Putamen (tissue), 1 donor: ENCODE measurements at regions not wholly inside any gene's neighbourhood (a gene's known extent, or its start where the extent isn't known, plus 50 kb on each side); places are given as distances from the start of the nearest gene placed in this dataset.
"Not testable (repeated sequence)": the region's sequence is repeated elsewhere in the genome, so short reads cannot be mapped to it uniquely, and the experiment has no call there.

ENCODE experiments used
- DNase-seq: peaks from one replicate; pipeline ENCODE4 v3.0.0-alpha.2; 2016; ENCODE audit warnings: low spot score

DNA sequence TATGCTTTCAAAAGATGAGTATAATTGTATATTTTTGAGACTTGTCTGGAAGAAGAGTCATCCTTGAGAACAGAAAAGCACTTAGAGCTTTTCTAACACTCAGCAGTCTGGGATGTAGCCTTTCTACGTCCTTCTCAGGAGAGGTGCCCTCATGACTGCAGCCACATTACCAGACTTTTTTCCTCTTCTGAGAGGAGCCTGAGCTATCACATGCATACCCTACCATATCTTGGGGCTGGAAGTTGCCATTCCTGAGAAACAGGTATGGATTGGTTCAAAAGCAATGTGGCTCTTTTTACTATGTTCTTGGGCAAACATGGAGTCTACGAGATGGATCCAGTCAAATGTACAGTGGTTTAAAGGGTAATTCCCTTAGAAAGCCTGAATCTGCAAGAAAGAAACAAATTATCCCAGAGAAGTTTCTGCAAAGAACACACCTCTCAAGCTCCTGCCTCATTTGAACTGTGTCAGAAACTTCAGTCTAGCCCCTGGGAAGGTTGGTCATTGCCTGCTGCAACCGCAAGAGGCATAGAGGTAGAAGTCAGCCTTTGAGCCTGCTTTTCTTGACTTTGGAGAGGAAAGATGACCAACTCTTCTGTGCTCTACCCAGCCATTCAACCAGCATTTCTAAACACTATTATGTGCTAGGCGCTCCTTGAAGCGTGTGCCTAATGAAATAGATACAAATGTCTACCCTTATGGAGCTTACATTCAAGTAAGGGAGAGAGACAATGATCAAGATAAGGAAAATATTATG, 401.9 kb upstream of the ACTBL2 start:
- no peak for DNase-seq

DNA sequence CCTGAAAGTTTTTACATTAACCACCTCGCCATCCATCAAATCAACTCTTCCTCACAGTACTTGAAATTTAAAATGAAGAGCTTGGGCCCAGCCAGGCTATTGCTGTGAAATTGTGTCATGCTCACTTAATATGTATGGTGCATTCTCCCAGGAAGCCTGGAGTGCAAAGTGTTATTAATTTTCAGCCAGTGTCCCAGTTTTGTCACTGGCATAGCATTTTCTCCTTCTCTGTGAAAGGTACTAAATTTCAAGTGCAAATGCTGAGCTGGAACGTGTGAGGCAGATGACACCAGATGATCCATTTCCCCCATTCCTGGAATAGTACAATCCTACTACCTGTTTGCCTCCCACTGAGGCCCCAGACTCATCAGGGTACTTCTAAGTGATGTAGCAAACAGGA, 397.6 kb upstream of the ACTBL2 start:
- DNase-seq, result peak; percentile 40

DNA sequence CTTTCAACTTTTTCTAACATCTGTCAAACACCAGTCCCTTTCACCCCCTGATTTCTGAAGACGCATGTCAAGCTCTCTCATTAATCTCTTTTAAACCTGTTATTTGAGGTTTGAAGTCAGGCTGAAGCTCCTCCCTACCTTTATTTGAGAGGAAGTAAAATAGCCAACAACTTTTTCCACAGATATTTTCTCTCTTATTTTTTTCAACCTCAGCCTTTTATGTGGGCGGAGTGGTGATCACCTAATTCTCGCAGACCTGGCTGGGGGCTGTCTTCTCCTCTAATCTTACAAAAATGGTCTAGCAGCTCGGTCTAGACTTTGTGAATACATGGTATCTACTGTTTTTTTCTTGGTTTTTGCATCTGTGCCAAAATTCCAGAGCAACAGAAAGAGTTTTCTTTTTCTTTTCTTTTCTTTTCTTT, 395.7 kb upstream of the ACTBL2 start:
- no peak for DNase-seq

DNA sequence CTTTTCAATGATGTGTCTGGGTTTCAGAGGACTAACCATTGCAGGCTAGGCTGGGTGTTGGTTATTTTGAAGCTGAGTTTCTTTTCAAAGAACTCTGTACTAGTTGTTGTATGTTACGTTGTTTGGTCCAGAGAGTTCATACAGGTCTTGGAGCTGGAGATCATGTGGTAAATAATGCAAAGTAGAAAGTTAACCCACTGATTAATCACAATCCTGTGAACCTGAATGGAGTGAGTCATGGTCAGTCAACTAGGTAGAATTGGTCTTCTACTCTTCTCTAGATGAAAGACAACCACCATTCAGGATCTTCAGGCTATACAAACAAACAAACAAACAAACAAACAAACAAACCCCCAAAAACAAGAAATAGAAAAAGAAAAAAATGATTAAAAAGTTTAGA, 388.9 kb upstream of the ACTBL2 start:
- no peak for DNase-seq

DNA sequence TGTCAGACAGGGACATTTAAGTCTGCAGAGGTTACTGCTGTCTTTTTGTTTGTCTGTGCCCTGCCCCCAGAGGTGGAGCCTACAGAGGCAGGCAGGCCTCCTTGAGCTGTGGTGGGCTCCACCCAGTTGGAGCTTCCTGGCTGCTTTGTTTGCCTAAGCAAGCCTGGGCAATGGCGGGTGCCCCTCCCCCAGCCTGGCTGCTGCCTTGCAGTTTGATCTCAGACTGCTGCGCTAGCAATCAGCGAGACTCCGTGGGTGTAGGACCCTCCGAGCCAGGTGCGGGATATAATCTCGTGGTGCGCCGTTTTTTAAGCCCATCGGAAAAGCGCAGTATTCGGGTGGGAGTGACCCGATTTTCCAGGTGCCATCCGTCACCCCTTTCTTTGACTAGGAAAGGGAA, 387.7 kb upstream of the ACTBL2 start:
- not testable (repeated sequence) for DNase-seq

DNA sequence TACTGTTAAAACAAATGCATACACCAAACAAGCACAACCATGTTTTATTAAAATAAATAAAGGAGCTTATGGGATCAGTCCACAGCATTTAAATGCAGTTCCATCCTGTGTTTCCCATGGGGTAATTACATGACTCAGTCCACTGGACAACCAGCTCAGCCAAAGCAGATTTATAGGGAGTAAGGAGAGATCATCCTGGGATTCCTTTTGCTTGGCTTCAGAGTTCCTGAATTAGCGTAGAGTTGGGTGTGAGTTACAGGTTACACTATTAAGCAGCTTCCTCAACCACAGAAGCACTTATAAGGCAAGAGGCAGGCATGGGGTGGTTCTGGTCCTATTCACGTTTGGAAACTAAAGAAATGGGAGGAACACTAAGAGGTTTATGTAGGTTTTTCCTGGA, 381.1 kb upstream of the ACTBL2 start:
- DNase-seq, result no peak

DNA sequence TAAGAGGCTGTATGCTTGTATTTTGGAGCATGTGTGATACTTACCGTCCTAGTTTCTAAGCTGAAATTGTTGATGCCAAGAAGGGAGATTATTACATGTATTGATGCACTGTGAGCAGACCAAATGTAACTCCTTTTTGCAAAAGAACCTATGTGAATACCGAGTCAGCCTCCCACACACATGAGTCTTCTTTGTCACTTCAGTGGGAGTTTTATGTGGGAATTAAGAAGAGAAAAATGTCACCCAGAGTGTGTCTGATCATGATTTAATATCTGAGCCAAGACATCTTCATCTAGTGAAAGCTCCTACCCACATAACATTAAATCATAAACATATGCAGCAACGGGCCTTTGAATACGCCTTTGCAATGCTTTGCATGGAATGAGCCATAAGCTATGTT, 380.3 kb upstream of the ACTBL2 start:
- DNase-seq, result peak; percentile 80

DNA sequence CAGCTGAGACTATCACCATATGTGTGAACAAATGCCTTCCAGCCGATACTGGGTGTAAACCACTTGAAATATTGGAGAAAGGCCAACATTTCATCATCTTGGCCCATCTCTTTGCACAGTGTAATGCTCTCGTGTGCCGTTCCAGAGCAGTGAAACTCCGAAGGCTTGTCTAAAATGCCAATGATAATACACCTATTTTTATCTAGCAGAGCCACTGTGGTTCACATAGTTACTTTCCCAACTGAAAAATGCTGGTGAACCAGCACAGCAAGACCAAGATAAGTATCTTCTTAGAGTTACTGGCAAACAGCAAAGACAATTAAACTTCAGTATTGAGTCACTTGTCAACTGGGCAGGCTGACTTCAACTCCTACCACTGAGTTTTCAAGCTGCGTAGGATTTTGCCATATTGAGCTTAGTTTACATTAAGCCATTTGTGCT, 379.9 kb upstream of the ACTBL2 start:
- DNase-seq, result peak; percentile 15

DNA sequence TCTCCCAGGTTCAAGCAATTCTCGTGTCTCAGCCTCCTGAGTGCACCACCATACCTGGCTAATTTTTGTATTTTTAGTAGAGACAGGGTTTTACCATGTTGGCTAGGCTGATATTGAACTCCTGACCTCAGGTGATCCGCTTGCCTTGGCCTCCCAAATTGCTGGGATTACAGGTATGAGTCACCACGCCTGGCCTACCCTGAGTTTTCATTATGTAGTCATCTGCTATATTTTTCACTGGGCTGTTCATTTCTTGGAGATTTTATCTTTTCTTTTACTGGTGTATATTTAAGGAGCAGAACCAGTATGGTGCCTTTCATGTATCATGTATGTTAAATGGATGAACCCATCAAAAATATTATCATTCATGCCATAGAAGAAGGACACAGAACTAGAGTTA, 377.0 kb upstream of the ACTBL2 start:
- DNase-seq, result no peak

DNA sequence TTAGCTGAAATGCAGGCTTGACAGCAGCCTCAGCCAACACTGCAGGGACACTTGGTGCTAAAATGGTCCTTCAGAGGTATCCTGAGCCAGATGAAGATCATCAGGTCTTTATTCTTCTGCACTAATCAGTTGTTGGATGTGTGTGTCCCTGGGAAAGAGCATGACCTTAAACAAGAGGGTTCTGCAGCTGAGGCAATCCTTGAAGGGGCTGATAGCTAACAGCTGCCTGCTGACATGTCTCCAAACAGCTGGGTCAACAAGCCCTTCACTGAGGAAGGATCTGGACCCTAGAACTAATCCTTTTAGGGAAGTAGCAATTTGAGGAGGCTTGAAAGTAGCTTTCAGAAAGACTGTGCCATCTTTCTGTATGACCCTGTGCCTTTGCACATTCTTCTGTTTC, 376.3 kb upstream of the ACTBL2 start:
- DNase-seq, result no peak

DNA sequence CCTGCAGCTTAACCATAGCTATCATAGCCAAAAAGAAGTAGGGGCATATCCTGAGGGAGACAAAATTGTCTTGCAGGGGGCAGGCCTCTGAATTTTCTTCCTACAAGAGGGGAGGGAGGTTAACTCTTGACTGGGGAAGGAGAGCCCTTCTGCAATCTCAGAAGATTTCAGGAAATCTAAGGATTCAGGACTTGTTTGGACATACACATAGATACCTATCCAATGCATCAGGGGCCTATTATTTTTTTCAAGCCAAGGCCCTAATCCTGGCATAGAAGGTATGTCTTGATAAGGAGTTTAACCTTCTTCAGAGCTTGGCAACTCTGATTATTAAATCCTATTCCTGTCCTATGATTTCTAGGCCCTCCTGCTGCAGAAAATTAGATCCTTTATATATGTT, 375.1 kb upstream of the ACTBL2 start:
- no peak for DNase-seq

DNA sequence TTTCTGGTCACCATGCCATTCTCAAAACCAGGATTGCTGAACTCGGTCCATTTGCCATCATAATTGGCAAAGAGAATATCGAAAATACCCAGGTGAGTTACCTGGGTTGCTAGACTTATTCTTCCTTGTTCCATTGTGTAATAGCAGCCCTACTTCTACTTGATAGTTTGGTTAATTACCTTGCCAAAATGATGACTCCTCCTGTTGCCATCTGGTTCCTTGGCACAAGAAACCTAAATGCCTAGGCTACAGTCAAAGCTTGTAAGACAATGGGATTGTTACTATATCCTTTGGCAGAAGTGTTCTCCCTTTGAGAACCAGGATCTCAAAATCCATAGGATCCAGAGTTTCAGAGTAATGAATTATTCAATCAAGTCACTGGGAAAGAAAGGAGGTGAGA, 373.2 kb upstream of the ACTBL2 start:
- DNase-seq, result no peak

DNA sequence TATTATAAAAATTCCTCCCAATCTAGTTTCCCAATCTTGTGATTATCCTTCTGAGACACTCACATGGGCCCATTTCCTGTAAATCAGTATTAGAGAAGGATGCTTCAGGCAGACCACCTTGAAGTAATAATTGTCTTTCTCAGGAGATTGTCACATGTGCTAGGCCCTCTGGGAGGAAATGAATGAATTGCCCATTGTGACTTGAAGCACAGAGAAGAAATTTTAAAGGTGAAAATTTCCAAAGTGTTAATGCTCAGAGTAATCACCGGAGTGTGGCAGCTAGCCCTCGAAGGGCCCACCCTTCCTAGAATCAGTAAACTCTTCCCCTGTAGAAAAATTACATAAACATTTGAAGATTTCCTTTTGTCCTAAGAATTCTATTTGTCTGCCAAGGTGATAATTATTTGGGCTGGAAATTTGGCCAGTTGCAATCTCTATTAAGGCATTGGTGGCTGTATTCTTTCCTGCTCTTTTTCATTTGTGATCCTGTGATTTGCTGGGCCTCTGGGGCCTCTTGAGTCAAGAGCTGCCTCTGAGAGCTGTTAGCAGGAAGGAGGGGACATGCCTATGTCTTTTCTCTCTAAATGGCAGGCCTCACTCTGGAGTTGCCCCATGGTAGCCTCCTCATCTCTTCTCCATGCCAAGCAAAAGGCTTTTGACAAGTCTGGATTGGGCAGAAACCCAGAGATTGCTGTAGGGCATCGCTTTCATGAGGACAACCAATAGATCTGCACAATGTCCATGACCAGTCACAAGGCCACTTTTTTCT, 371.5 kb upstream of the ACTBL2 start:
- DNase-seq, result no peak

DNA sequence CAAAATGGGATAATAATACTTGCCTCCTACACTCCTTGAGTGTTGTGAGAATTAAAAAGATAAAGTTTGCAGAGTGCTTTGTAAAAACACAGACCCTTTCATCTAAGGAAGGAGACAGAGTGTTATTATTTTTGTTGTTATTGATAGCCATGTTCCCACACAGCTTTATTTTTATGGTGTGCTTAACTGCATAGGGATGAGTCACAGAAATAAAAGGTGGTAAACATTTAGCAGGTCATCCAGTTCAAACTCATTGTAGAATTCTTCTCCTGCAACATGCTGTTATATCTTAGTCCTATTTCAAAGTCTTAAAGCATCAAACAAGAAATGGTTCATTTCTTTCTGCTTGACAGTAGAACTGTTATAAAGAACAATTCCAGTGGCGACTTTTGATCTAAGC, 367.5 kb upstream of the ACTBL2 start:
- no peak for DNase-seq

DNA sequence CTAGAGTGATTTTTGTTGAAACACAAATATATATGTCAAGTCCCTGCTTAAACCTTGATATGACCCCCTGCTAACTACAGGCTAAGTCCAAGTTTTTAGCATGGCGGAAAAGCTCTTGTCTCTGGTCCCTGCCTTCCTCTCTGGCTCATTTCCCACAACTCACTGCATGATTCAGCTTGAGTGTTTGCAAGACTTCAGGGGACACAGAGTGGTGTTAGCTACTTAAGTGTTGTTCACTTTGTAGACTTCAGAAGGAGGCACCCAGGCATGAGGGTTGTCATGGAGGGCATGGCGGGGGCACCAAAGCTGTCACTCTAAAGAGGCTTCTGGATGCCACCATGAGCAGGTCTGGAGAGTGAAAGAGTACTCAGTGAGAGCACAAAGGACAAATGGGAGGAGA, 362.4 kb upstream of the ACTBL2 start:
- no peak for DNase-seq

DNA sequence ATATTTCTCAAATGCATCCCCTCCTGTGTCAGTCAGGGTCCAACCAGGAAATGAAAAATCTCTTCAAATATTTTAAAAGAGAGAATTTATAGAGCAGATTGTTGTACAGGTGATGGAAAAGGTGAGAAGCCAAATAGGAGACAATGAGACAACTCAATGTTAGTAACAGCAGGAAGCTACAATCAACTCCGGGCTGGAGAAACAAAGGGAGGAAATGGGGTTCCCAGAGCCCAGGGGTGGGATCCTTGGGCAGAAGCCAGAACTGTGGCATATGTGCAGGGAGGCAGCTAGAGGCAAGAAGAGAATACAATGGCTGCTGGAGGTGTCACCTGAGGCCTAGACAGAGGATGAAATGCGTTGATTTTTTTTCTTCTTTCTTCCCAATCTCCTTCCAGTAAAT, 361.8 kb upstream of the ACTBL2 start:
- no peak for DNase-seq

DNA sequence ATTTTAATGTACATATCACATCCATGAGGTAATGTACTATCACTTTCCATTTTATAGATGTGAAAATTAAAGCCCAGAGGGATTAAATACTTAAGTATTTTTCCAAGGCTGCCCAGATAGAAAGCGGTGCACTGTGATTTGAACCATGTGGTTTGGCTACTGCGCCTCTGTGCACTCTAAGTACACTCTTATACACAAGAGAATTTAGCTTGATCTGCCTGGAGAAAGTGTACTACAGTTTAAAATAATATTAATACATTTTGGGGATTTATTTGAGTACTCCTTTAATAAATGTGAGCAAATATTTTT, 360.4 kb upstream of the ACTBL2 start:
- no peak for DNase-seq

DNA sequence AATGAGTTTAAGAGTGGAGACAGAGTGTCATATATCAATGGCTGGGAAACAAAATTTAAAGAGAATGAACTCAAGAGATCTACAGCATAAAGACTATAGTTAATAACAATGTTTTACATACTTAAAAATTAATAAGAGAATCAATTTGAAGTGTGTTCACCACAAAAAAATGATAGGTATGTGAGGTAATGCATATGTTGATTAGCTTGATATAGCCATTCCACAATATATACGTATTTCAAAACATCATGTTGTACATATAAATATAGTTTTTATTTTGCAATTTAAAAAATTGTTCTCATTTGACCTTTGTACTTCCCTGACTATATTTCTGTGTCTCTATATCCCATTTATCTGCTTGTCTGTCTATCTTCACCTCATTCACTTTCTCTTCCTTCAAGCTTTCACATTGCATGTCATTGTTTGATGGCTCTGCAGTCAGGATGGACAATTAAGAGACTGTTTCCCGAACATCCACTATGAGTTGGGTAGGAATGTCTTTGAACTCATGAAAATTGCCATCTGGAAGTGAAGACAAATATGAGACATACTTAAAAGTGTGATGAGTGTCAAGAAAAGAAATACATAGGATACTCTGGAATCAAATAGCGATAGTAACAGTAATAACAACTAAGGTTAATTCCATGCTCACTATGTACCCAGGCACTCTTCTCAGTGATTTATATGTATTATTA, 359.9 kb upstream of the ACTBL2 start:
- no peak for DNase-seq

DNA sequence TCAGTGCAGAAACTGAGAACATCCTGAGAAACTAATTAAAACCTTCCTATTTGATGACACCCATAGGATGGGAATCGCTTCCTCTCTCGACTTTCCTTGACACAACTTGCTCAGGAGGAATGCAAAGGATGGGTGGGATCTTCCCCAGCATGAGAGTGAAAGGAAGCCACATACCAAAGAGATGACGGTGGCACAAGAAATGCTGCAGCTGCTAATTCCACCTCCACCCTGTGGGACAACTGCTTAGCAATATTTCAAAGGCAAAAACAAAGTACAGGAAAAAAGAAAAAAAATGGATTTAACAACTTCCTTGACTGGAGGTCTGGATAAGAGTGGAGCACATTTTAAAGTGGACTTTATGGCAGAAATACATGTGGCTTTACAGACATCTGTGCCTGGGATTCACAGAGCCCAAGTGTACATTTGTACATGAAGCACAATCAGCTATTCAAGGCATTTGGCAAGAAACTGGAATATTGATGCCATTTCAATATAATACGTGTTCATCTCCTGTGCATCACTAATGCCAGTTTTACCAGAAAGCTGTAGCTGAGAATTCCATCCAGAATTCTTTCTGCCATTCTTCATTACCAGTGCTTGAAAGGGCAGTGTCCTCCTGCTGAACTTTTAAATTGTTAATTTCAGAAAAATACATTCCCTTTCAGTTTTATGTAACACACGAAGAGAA, 359.2 kb upstream of the ACTBL2 start:
- no peak for DNase-seq

DNA sequence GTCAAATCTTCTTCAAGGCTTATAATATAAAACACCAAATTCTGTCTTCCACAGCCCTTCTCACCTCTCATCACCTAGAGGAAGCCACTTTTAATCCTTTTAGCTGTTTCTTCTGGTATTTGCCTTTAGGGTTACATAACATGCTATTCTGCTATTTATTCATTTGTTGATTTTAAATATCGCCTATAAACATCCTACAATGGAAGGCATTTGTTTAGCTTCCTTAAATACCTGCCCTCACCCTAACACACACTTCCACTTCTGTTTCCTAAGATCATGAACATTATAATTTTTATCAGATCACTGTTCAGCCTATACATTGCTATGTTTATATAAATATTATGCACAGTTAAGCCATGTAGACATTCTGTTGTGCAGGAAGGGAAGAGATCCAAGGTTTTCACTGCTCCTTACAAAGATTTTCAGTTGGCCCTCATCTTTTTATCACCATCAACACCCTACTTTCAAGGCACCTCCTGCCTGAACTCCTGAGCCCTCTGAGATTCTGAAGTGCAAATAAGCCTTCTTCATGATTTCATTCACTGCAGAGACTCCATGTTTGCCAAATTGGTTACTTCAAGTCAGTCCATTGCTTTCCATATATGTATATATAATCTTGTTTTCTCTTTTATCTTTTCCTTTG, 356.9 kb upstream of the ACTBL2 start:
- DNase-seq, result no peak

DNA sequence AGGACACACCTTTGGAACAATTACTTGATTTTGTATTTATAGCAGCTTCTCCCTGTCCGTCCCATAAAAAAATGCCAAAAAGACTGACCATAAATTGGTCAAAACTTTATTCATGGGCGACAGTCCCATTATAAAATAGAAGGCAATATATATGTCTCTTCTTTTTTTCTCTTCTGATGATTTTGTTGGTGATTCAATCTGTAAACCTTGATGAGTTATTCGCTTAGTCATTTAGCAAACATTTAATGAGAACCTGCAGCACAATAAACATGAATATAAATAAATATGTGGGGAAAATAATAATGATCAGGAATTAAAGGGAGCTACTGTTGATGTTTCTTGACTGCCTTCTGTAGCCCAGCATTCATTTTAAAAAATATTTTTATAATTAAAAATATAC, 356.4 kb upstream of the ACTBL2 start:
- no peak for DNase-seq

DNA sequence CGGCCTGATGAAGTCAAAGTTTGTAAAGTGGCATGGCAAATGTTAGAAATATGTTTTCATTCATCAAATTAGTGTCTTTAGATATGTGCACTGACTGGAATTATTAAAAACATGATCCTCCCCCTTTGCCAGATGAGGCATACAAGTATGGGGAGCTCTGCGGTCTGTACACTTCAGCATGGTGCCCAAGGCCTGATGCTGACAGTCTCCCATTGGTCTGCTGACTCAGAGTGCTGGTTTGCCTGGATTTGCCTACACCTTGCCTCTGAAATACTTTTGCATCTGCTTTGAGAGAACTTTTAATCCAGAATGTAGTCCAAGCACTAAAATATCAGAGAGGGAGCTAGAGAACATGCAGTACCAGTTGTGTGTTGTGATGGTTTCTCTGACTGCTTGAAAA, 354.3 kb upstream of the ACTBL2 start:
- DNase-seq, result no peak
